Ishikawa (cell line): ENCODE measurements at regions not wholly inside any gene's neighbourhood (a gene's known extent, or its start where the extent isn't known, plus 50 kb on each side); places are given as distances from the start of the nearest gene placed in this dataset.

ENCODE experiments used
- EP300 ChIP-seq: IDR thresholded peaks from 2 replicates; pipeline ENCODE4 v1.6.1; 2012; ENCODE audit warnings: borderline replicate concordance
- FOXM1 ChIP-seq: IDR thresholded peaks from 2 replicates; pipeline ENCODE4 v1.6.1; 2012; ENCODE audit warnings: low read depth, borderline replicate concordance
- RAD21 ChIP-seq: IDR thresholded peaks from 2 replicates; pipeline ENCODE4 v1.6.1; 2012; ENCODE audit warnings: low read depth
- TAF1 ChIP-seq: IDR thresholded peaks from 2 replicates; pipeline ENCODE4 v1.6.1; 2012; ENCODE audit warnings: low read depth, mild to moderate bottlenecking
- YY1 ChIP-seq: IDR thresholded peaks from 2 replicates; pipeline ENCODE4 v1.6.1; 2012; ENCODE audit warnings: low read depth
- ZBTB7A ChIP-seq: IDR thresholded peaks from 2 replicates; pipeline ENCODE4 v1.6.1; 2012; ENCODE audit warnings: low read depth
- TF ChIP-seq, protein P1 (sequence below): IDR thresholded peaks from 2 replicates; pipeline ENCODE4 v1.6.1; 2012; ENCODE audit warnings: low read depth, mild to moderate bottlenecking

DNA sequence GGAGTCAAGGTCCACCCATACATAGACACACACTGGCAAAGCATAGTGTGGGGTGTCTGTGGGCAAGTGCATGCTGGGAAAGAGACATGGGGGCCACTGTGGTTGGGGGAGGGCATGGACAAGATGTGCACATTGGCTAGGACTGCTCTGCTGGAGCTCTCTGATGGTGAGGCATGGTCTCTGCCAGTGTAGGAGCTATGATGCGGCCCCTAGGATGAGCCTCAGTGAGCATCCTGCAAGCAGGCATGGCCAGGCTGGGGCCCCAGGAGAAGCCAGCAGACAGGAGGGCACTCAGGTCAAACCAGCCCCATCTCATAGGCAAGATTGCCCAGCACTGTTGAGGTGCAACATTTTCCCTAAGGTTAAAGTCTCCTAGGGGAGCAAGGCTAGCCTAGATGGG is 489.4 kb downstream of the DNAJB9 start:
- TF ChIP-seq TAF1 (no peak), EP300 (no peak), RAD21 (no peak), ZBTB7A (no peak), FOXM1 (no peak), YY1 (no peak)
- TF ChIP-seq, protein P1, sequence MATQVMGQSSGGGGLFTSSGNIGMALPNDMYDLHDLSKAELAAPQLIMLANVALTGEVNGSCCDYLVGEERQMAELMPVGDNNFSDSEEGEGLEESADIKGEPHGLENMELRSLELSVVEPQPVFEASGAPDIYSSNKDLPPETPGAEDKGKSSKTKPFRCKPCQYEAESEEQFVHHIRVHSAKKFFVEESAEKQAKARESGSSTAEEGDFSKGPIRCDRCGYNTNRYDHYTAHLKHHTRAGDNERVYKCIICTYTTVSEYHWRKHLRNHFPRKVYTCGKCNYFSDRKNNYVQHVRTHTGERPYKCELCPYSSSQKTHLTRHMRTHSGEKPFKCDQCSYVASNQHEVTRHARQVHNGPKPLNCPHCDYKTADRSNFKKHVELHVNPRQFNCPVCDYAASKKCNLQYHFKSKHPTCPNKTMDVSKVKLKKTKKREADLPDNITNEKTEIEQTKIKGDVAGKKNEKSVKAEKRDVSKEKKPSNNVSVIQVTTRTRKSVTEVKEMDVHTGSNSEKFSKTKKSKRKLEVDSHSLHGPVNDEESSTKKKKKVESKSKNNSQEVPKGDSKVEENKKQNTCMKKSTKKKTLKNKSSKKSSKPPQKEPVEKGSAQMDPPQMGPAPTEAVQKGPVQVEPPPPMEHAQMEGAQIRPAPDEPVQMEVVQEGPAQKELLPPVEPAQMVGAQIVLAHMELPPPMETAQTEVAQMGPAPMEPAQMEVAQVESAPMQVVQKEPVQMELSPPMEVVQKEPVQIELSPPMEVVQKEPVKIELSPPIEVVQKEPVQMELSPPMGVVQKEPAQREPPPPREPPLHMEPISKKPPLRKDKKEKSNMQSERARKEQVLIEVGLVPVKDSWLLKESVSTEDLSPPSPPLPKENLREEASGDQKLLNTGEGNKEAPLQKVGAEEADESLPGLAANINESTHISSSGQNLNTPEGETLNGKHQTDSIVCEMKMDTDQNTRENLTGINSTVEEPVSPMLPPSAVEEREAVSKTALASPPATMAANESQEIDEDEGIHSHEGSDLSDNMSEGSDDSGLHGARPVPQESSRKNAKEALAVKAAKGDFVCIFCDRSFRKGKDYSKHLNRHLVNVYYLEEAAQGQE = no peak
